Neural crest cell (in vitro differentiated cells): ENCODE measurements at regions not wholly inside any gene's neighbourhood (a gene's known extent, or its start where the extent isn't known, plus 50 kb on each side); places are given as distances from the start of the nearest gene placed in this dataset.

Experiments used
- DNase-seq: peaks from one replicate; pipeline ENCODE4 v3.0.0; 2021; ENCODE audit warnings: low read depth, mixed read lengths, low spot score
- H3K27ac Mint-ChIP-seq: one replicate; pipeline ENCODE4 v1.8.0; 2021; ENCODE audit warnings: mild to moderate bottlenecking, mixed read lengths; ENCODE audit not compliant: unreplicated experiment
- H3K27me3 Mint-ChIP-seq: 2 replicates; pipeline ENCODE4 v1.8.0; 2021; ENCODE audit warnings: low read depth, mild to moderate bottlenecking, mixed read lengths
- H3K36me3 Mint-ChIP-seq: 2 replicates; pipeline ENCODE4 v1.8.0; 2021; ENCODE audit warnings: low read depth, mild to moderate bottlenecking, mixed read lengths
- H3K4me1 Mint-ChIP-seq: 2 replicates; pipeline ENCODE4 v1.8.0; 2021; ENCODE audit warnings: mixed read lengths
- H3K4me3 Mint-ChIP-seq: one replicate; pipeline ENCODE4 v1.8.0; 2021; ENCODE audit warnings: mild to moderate bottlenecking, mixed read lengths
- H3K9me3 Mint-ChIP-seq: 2 replicates; pipeline ENCODE4 v1.8.0; 2021; ENCODE audit warnings: mixed read lengths
- CTCF ChIP-seq: fragments of 200-600 bp; sonication (generic); conservative IDR thresholded peaks from 2 replicates; pipeline ENCODE4 v1.5.0; 2021; ENCODE audit warnings: antibody characterized with exemption, mild to moderate bottlenecking

- Mint-ChIP-seq H3K27me3 (no peaks in the 10 kb centered on the region), H3K9me3 (no peaks in the 10 kb centered on the region), H3K4me3 (no peak overlapping the region), H3K4me1 (no peaks in the 10 kb centered on the region), H3K36me3 (no peaks in the 10 kb centered on the region), H3K27ac (no peak overlapping the region)
- no peak for TF ChIP-seq CTCF
- DNase-seq = no peak
These were observed 124.9 kb upstream of the BTG1 start for GRCh38 chr12:92270521-92270920.

GRCh38 chr12:92268946-92269345 is 123.3 kb upstream of the BTG1 start:
- Mint-ChIP-seq H3K4me3 (no peak overlapping the region), H3K9me3 (no peaks in the 10 kb centered on the region), H3K27me3 (no peaks in the 10 kb centered on the region), H3K4me1 (no peaks in the 10 kb centered on the region), H3K27ac (no peak overlapping the region), H3K36me3 (no peaks in the 10 kb centered on the region)
- TF ChIP-seq CTCF = no peak
- no peak for DNase-seq

- Mint-ChIP-seq H3K27me3 (no peaks in the 10 kb centered on the region), H3K9me3 (no peaks in the 10 kb centered on the region), H3K4me3 (no peak overlapping the region), H3K4me1 (peaks cover 9% of the 10 kb centered on the region), H3K36me3 (no peaks in the 10 kb centered on the region), H3K27ac (no peak overlapping the region)
- no peak for DNase-seq
- no peak for TF ChIP-seq CTCF
These were observed 116.0 kb upstream of the BTG1 start for GRCh38 chr12:92261692-92262091.

- no peak for DNase-seq
- no peak overlapping the region for H3K4me3 Mint-ChIP-seq
- no peaks in the 10 kb centered on the region for H3K36me3 Mint-ChIP-seq
- H3K4me1 Mint-ChIP-seq = peaks cover 16% of the 10 kb centered on the region
- H3K27ac Mint-ChIP-seq = no peak overlapping the region
- no peaks in the 10 kb centered on the region for H3K9me3 Mint-ChIP-seq
- H3K27me3 Mint-ChIP-seq = no peaks in the 10 kb centered on the region
- TF ChIP-seq CTCF = no peak
These were observed 115.4 kb upstream of the BTG1 start for GRCh38 chr12:92261071-92261470.

GRCh38 chr12:92259696-92260251 is 114.1 kb upstream of the BTG1 start:
- Mint-ChIP-seq H3K27me3 (no peaks in the 10 kb centered on the region), H3K9me3 (no peaks in the 10 kb centered on the region), H3K4me1 (peaks cover 16% of the 10 kb centered on the region), H3K4me3 (no peak overlapping the region), H3K36me3 (peaks cover 2% of the 10 kb centered on the region), H3K27ac (no peak overlapping the region)
- no peak for TF ChIP-seq CTCF
- DNase-seq = no peak

GRCh38 chr12:92259291-92259690 is 113.6 kb upstream of the BTG1 start:
- H3K9me3 Mint-ChIP-seq = no peaks in the 10 kb centered on the region
- no peaks in the 10 kb centered on the region for H3K27me3 Mint-ChIP-seq
- DNase-seq = no peak
- H3K4me1 Mint-ChIP-seq = peaks cover 16% of the 10 kb centered on the region
- peaks cover 2% of the 10 kb centered on the region for H3K36me3 Mint-ChIP-seq
- H3K4me3 Mint-ChIP-seq = no peak overlapping the region
- no peak for TF ChIP-seq CTCF
- no peak overlapping the region for H3K27ac Mint-ChIP-seq
